ENCODE measurements at regions not wholly inside any gene's neighbourhood (a gene's known extent, or its start where the extent isn't known, plus 50 kb on each side); places are given as distances from the start of the nearest gene placed in this dataset.
A peak's percentile ranks its signal among the peaks of the same experiment; 100 is the strongest.

GRCh38 chr1:234721476-234722269 lies 111.7 kb upstream of the IRF2BP2 start:
- TF ChIP-seq POLR2A (IDR thresholded peaks at IDR 0.05), result peak in 1 of 2 donors; percentile 31
- TF ChIP-seq CTCF (IDR thresholded peaks at IDR 0.05), result no peak
- Histone ChIP-seq H3K9me3 (no peaks in the 10 kb centered on the region), H3K36me3 (no peaks in the 10 kb centered on the region), H3K27me3 (no peaks in the 10 kb centered on the region), H3K4me1 (peaks cover 25 to 54% of the 10 kb centered on the region in 2 donors), H3K27ac (peak overlapping the region; percentile 96 to 98), H3K4me3 (no peak overlapping the region)
- DNase-seq, result peak; percentile 80 to 91
- intact Hi-C loops (cut with DNase I; ENCODE audit: low total_unique reads), result loop anchor here (10.0 kb wide), 2 partner anchors 263 to 353 kb away; no protein-coding TSS in a partner anchor

GRCh38 chr1:234720709-234721441 lies 110.9 kb upstream of the IRF2BP2 start:
- intact Hi-C loops (cut with DNase I; ENCODE audit: low total_unique reads), result loop anchor here (10.0 kb wide), 2 partner anchors 264 to 354 kb away; no protein-coding TSS in a partner anchor
- Histone ChIP-seq H3K4me1 (peaks cover 26 to 47% of the 10 kb centered on the region in 2 donors), H3K27me3 (no peaks in the 10 kb centered on the region), H3K27ac (peak overlapping the region; percentile 96 to 98), H3K9me3 (no peaks in the 10 kb centered on the region), H3K36me3 (no peaks in the 10 kb centered on the region), H3K4me3 (no peak overlapping the region)
- DNase-seq, result no peak
- TF ChIP-seq CTCF (IDR thresholded peaks at IDR 0.05) (no peak), POLR2A (IDR thresholded peaks at IDR 0.05) (no peak)

- Histone ChIP-seq H3K4me3 (no peak overlapping the region), H3K9me3 (no peaks in the 10 kb centered on the region), H3K36me3 (no peaks in the 10 kb centered on the region), H3K27ac (peak overlapping the region; percentile 96 to 98), H3K4me1 (peaks cover 26 to 40% of the 10 kb centered on the region in 2 donors), H3K27me3 (no peaks in the 10 kb centered on the region)
- TF ChIP-seq POLR2A (IDR thresholded peaks at IDR 0.05) (no peak), CTCF (IDR thresholded peaks at IDR 0.05) (no peak)
- no peak for DNase-seq
- intact Hi-C loops (cut with DNase I; ENCODE audit: low total_unique reads), result loop anchor here (10.0 kb wide), 2 partner anchors 265 to 355 kb away; no protein-coding TSS in a partner anchor
Observed at GRCh38 chr1:234719454-234720251, 109.7 kb upstream of the IRF2BP2 start.

GRCh38 chr1:234718496-234719453 lies 108.8 kb upstream of the IRF2BP2 start:
- DNase-seq, result no peak
- Histone ChIP-seq H3K36me3 (no peaks in the 10 kb centered on the region), H3K27me3 (no peaks in the 10 kb centered on the region), H3K9me3 (no peaks in the 10 kb centered on the region), H3K27ac (peak overlapping the region; percentile 96 to 98), H3K4me3 (no peak overlapping the region), H3K4me1 (peaks cover 26 to 40% of the 10 kb centered on the region in 2 donors)
- TF ChIP-seq POLR2A (IDR thresholded peaks at IDR 0.05) (no peak), CTCF (IDR thresholded peaks at IDR 0.05) (no peak)
- intact Hi-C loops (cut with DNase I; ENCODE audit: low total_unique reads), result no loop called here

All from uterus (tissue), 3 donors.